K562 (cell line): ENCODE measurements at regions not wholly inside any gene's neighbourhood (a gene's known extent, or its start where the extent isn't known, plus 50 kb on each side); places are given as distances from the start of the nearest gene placed in this dataset.

ENCODE experiments used
- ATAC-seq: fragments of 200-7000 bp; cut with Tn5 transposase; 3 replicates; pipeline ENCODE4 v1.9.1; 2020; ENCODE audit warnings: moderate library complexity
- BruUV-seq: library from RNA; stranded (reverse); fragments of 400-500 nt; replicated peaks from 2 replicates; lab custom pipeline; 2021; lab: Mats Ljungman, UMichigan
- CTCF ChIA-PET: fragments of 300-600 bp; formaldehyde crosslinking; extraction: SDS; loops from one replicate; lab custom pipeline; 2021; ENCODE audit warnings: low intra/inter-chr PET ratio; lab: Yijun Ruan, JAX
- POLR2A ChIA-PET: fragments of 300-600, 350-650 bp; sonication (Branson Sonifier 250); formaldehyde crosslinking; extraction: SDS; loops from one replicate; lab custom pipeline; 2021; ENCODE audit warnings: antibody characterized with exemption, inconsistent platforms; lab: Yijun Ruan, JAX
- DNase-seq, 4 experiments: peaks; one replicate each; pipeline versions ENCODE4 v3.0.0 to v3.0.0-alpha.2; 2011 to 2018; ENCODE audit warnings: low spot score in 3 of 4, mixed read lengths in 3 of 4; ENCODE audit errors: extremely low read depth in 1 of 4
- FAIRE-seq: peaks from 2 replicates; lab custom pipeline; 2011; peaks lifted over from hg19 to GRCh38; lab: Jason Lieb, UNC
- H2AFZ ChIP-seq: 2 replicates; pipeline ENCODE4 v1.6.0; 2011; ENCODE audit warnings: low read depth, low read length, control low read depth, inconsistent platforms
- H3K27ac ChIP-seq: fragments of 200-600 bp; 3 replicates; pipeline ENCODE4 v1.8.0; 2011; ENCODE audit warnings: low read depth, mild to moderate bottlenecking, control low read depth, inconsistent platforms, low read length, moderate library complexity, mixed read lengths; ENCODE audit errors: extremely low read depth
- H3K27me3 ChIP-seq, 2 experiments: fragments of 300-600 bp in 1 of 2; 2 replicates in 1 of 2; 3 replicates in 1 of 2; pipeline versions ENCODE4 v1.6.0 to v1.8.0; 2011; ENCODE audit warnings: inconsistent platforms in 2 of 2, low read length in 2 of 2, mild to moderate bottlenecking in 1 of 2, mixed read lengths in 1 of 2, moderate library complexity in 1 of 2; ENCODE audit not compliant: control insufficient read depth in 2 of 2, insufficient read depth in 2 of 2
- H3K36me3 ChIP-seq: fragments of 300-600 bp; 3 replicates; pipeline ENCODE4 v1.8.0; 2011; ENCODE audit warnings: mild to moderate bottlenecking, low read length, inconsistent platforms; ENCODE audit not compliant: control insufficient read depth, insufficient read depth
- H3K4me1 ChIP-seq, 2 experiments: fragments of 200-600 bp in 1 of 2; replicated peaks in 1 of 2; 2 replicates in 1 of 2; 3 replicates in 1 of 2; pipeline versions ENCODE4 v1.5.1 to v1.8.0; 2011; ENCODE audit warnings: inconsistent platforms in 2 of 2, low read length in 2 of 2, mild to moderate bottlenecking in 1 of 2, mixed read lengths in 1 of 2, moderate library complexity in 1 of 2; ENCODE audit not compliant: control insufficient read depth in 2 of 2, insufficient read depth in 2 of 2
- H3K4me2 ChIP-seq: 2 replicates; pipeline ENCODE4 v1.6.1; 2011; ENCODE audit warnings: low read length, control low read depth, inconsistent platforms, mixed read lengths; ENCODE audit not compliant: insufficient read depth
- H3K4me3 ChIP-seq: fragments of 200-600 bp; sonication (generic), shearing (Covaris generic); 2 replicates; pipeline ENCODE4 v1.5.1; 2016; ENCODE audit warnings: control low read depth, inconsistent platforms
- H3K79me2 ChIP-seq: fragments of 200-600 bp; 3 replicates; pipeline ENCODE4 v1.8.0; 2011; ENCODE audit warnings: low read length, inconsistent platforms; ENCODE audit not compliant: control insufficient read depth, insufficient read depth
- H3K9ac ChIP-seq, 2 experiments: 2 replicates each; pipeline versions ENCODE4 v1.6.0 to v1.6.1; 2011; ENCODE audit warnings: low read depth in 2 of 2, low read length in 2 of 2, control low read depth in 1 of 2, inconsistent platforms in 1 of 2, mild to moderate bottlenecking in 1 of 2, mixed read lengths in 1 of 2; ENCODE audit not compliant: insufficient read depth in 1 of 2
- H3K9me1 ChIP-seq: one replicate; pipeline ENCODE4 v1.6.0; 2011; ENCODE audit warnings: inconsistent platforms, mild to moderate bottlenecking, low read length, moderate library complexity; ENCODE audit not compliant: control insufficient read depth, insufficient read depth
- H3K9me3 ChIP-seq: replicated peaks from 2 replicates; pipeline ENCODE4 v1.5.1; 2011; ENCODE audit warnings: low read depth, low read length, inconsistent platforms; ENCODE audit not compliant: control insufficient read depth, insufficient read depth
- H4K20me1 ChIP-seq: replicated peaks from 2 replicates; pipeline ENCODE4 v1.6.1; 2011; ENCODE audit warnings: low read length, inconsistent platforms, mixed read lengths; ENCODE audit not compliant: control insufficient read depth, insufficient read depth
- BRD9 ChIP-seq: fragments of 450-650 bp; IDR thresholded peaks from 2 replicates; pipeline ENCODE4 v1.6.1; 2018; ENCODE audit warnings: low read depth; ENCODE audit not compliant: partially characterized antibody
- NR4A1 ChIP-seq, 2 experiments: fragments of 250-450 bp in 1 of 2; fragments of 450-650 bp in 1 of 2; sonication (Bioruptor Pico) in 1 of 2; IDR thresholded peaks; 2 replicates each; pipeline versions ENCODE4 v1.4.0 to v1.6.1; 2016 to 2020; ENCODE audit warnings: mild to moderate bottlenecking in 2 of 2, missing compliant biosample characterization in 1 of 2, missing genetic modification characterization in 1 of 2, moderate library complexity in 1 of 2
- SIN3B ChIP-seq: fragments of 450-650 bp; IDR thresholded peaks from 2 replicates; pipeline ENCODE4 v1.6.1; 2017; ENCODE audit warnings: low read depth, mild to moderate bottlenecking, moderate library complexity
- SMC3 ChIP-seq: conservative IDR thresholded peaks from 2 replicates; pipeline ENCODE4 v1.6.1; 2011; ENCODE audit warnings: low read depth, low read length, improper control_type of control experiment; ENCODE audit not compliant: insufficient read depth
- TCFL5 ChIP-seq: fragments of 250-450 bp; sonication (Bioruptor Pico); conservative IDR thresholded peaks from 2 replicates; pipeline ENCODE4 v1.6.1; 2021; ENCODE audit warnings: mild to moderate bottlenecking, moderate library complexity, matching md5 sums
- ZFP1 ChIP-seq: fragments of 450-650 bp; formaldehyde crosslinking; IDR thresholded peaks from 2 replicates; pipeline ENCODE4 v1.4.0; 2020; ENCODE audit warnings: mild to moderate bottlenecking, mixed read lengths
- ZNF143 ChIP-seq: sonication (generic); formaldehyde crosslinking; IDR thresholded peaks from 2 replicates; pipeline ENCODE4 v1.9.0; 2022; ENCODE audit warnings: mild to moderate bottlenecking, missing genetic modification reagents
- ZNF224 ChIP-seq: sonication (generic); formaldehyde crosslinking; IDR thresholded peaks from 2 replicates; pipeline ENCODE4 v1.8.0; 2022; ENCODE audit warnings: mild to moderate bottlenecking, missing genetic modification reagents
- ZNF589 ChIP-seq: fragments of 200-800 bp; sonication (Bioruptor generic); IDR thresholded peaks from 2 replicates; pipeline ENCODE4 v1.6.1; 2016; ENCODE audit warnings: low read depth, missing genetic modification characterization, missing compliant biosample characterization
- ZNF778 ChIP-seq: fragments of 450-650 bp; formaldehyde crosslinking; IDR thresholded peaks from 2 replicates; pipeline ENCODE4 v1.4.0; 2020; ENCODE audit warnings: mild to moderate bottlenecking, moderate library complexity
- WGBS: fragments of 100-300 bp; shearing (Covaris generic); methylation state at CpG from one replicate; pipeline ENCODE4 v1.1.6; 2016; ENCODE audit warnings: low coverage, mixed read lengths; ENCODE audit not compliant: insufficient coverage; ENCODE audit errors: missing lambda C conversion rate; 5-methylcytosine and 5-hydroxymethylcytosine counted together
- in situ Hi-C: fragments of 300-500 bp; cut with MboI; formaldehyde crosslinking; loops from 4 replicates; pipeline ENCODE4 v1.15.0; 2018; ENCODE audit warnings: inconsistent platforms, mixed read lengths
- intact Hi-C: fragments of 100-400 bp; cut with micrococcal nuclease; formaldehyde crosslinking; loops from 2 replicates; pipeline ENCODE4 v1.14.2; 2022
- TF ChIP-seq, protein P1 (sequence below): sonication (generic); formaldehyde crosslinking; IDR thresholded peaks from 2 replicates; pipeline ENCODE4 v1.9.0; 2022; ENCODE audit warnings: mild to moderate bottlenecking, missing genetic modification reagents
- TF ChIP-seq, protein P2 (sequence below): IDR thresholded peaks from 2 replicates; pipeline ENCODE4 v1.6.1; 2011; ENCODE audit warnings: borderline replicate concordance, low read depth, mild to moderate bottlenecking, moderate library complexity, low read length; ENCODE audit not compliant: insufficient read depth, poor library complexity, severe bottlenecking
- TF ChIP-seq, protein P3 (sequence below), 2 experiments: fragments of 450-650 bp; IDR thresholded peaks; 2 replicates each; pipeline ENCODE4 v1.6.1; 2016

DNA sequence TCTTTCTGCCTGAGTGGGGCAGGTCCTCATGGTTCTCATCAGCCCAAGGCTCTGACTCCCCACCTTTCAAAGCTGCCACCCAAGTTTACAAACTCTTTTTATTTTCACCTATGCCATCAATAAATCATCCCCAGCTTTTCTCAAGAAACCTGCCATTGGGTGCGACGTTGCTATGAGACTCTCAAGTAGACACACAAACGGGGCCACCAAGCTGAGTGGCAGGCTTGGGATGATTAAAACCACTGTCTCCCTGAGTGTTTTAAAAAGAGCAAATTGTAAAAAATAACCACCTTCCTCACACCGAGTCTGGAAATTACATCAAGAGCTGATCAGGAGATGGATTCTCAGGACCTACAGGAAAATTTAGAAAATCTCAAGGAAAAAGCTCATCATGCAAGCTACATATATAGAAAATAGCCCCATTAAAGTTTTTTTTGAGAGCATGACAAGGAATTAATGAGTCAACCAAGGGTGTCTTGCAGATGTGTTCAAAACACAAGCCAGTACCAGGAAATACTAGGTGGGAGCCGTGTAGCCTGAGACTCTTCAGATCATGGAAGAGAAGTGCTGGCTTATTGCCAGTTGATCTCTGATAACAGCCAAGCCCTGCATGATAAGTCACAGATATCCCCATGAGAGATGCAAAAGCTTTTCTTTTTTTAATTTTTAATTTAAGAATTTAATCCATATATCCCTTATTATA, 158.4 kb upstream of the BACE2 start (continued):
- TF ChIP-seq NR4A1 (CRISPR knock-in tag; IDR thresholded peaks at IDR 0.05) (no peak), NR4A1 (tag; IDR thresholded peaks at IDR 0.05) (no peak)
- TF ChIP-seq, all 486 proteins: peak for 0

DNA sequence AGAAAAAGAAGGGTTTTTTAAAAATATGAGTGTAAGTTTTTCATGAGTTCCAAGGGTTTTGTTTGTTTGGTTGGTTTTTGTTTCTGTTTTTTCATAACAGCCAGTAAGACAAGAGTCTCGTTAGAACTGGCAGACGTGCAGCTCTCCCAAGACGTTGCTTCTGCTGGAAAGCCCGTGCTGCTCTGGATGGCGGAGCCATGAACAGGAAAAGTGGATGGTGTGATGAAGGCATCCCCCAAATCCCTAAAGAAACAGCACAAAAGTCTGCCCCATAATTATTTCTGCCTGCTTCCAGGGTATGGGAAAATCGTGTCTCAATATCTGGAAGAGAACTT, 157.9 kb upstream of the BACE2 start:
- H3K4me3 ChIP-seq: no peak overlapping the region
- H3K9me1 ChIP-seq: no peaks in the 10 kb centered on the region
- in situ Hi-C loops: no loop called here
- H3K9me3 ChIP-seq: no peaks in the 10 kb centered on the region; the same call in 1 of the 2 replicates
- H3K9ac ChIP-seq: no peak overlapping the region
- intact Hi-C loops: no loop called here
- no peaks in the 10 kb centered on the region for H3K79me2 ChIP-seq
- TF ChIP-seq TCFL5 (CRISPR knock-in tag) (no peak), ZNF224 (CRISPR knock-in tag) (no peak), SIN3B (no peak), SMC3 (no peak), BRD9 (no peak), ZNF778 (CRISPR knock-in tag) (no peak), ZNF589 (CRISPR knock-in tag) (no peak), ZNF143 (CRISPR knock-in tag) (no peak), ZFP1 (CRISPR knock-in tag) (no peak)
- TF ChIP-seq, protein P1, sequence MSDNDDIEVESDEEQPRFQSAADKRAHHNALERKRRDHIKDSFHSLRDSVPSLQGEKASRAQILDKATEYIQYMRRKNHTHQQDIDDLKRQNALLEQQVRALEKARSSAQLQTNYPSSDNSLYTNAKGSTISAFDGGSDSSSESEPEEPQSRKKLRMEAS (CRISPR knock-in tag): no peak
- TF ChIP-seq, protein P2, sequence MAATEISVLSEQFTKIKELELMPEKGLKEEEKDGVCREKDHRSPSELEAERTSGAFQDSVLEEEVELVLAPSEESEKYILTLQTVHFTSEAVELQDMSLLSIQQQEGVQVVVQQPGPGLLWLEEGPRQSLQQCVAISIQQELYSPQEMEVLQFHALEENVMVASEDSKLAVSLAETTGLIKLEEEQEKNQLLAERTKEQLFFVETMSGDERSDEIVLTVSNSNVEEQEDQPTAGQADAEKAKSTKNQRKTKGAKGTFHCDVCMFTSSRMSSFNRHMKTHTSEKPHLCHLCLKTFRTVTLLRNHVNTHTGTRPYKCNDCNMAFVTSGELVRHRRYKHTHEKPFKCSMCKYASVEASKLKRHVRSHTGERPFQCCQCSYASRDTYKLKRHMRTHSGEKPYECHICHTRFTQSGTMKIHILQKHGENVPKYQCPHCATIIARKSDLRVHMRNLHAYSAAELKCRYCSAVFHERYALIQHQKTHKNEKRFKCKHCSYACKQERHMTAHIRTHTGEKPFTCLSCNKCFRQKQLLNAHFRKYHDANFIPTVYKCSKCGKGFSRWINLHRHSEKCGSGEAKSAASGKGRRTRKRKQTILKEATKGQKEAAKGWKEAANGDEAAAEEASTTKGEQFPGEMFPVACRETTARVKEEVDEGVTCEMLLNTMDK: no peak
- TF ChIP-seq, protein P3, sequence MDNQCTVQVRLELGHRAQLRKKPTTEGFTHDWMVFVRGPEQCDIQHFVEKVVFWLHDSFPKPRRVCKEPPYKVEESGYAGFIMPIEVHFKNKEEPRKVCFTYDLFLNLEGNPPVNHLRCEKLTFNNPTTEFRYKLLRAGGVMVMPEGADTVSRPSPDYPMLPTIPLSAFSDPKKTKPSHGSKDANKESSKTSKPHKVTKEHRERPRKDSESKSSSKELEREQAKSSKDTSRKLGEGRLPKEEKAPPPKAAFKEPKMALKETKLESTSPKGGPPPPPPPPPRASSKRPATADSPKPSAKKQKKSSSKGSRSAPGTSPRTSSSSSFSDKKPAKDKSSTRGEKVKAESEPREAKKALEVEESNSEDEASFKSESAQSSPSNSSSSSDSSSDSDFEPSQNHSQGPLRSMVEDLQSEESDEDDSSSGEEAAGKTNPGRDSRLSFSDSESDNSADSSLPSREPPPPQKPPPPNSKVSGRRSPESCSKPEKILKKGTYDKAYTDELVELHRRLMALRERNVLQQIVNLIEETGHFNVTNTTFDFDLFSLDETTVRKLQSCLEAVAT (IDR thresholded peaks at IDR 0.05): no peak
- H3K36me3 ChIP-seq: no peaks in the 10 kb centered on the region
- DNase-seq: no peak
- H2AFZ ChIP-seq: no peak overlapping the region
- POLR2A ChIA-PET: no interaction called here
- no peaks in the 10 kb centered on the region for H4K20me1 ChIP-seq
- BruUV-seq: no TSS peak
- ATAC-seq: no peak
- H3K27me3 ChIP-seq: no peaks in the 10 kb centered on the region
- no peak overlapping the region for H3K27ac ChIP-seq
- H3K4me1 ChIP-seq: no peaks in the 10 kb centered on the region
- no peak for FAIRE-seq
- CTCF ChIA-PET: no interaction called here
- no peak overlapping the region for H3K4me2 ChIP-seq
- 3% methylated on average over 6 of the region's 6 CpGs for WGBS
